ENCODE measurements at regions not wholly inside any gene's neighbourhood (a gene's known extent, or its start where the extent isn't known, plus 50 kb on each side); places are given as distances from the start of the nearest gene placed in this dataset.

DNA sequence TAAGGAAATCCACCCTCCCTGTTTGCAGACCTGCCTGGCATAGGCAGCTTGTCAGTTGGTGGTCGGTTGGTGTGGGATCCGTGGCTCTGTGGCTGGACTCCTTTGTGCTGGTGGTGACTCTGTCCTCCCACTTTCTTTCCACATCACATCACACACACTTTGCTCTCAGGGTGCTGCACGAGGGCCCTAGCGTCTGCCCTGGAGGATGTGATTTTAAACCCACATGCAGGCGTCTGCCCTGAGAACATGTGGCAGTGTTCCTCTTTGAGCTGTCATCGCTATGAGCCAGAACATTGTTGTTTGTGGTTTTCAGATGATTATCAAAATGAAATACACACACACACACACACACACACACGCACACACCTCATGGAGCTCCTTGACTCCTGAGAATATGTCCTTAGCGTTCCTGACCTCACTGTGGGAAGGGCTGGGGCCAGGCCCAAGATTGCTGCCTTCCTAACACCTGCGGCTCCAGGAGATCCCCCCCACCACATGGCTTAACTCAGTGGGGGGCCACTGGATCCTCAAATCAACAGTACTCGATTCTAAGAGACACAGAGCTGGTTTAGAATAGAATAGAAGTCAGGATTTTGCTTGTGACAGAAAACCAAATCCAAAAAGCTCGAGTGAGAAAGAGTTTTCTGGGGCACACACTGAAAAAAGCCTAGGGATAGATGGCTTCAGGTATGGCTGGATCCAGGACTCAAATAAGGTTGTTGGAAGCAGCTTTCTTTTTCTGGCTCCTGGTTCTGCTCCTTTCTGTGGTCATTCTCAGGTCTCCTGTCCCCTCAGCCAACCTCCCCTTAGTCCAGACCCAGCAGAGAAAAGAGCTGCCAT, 54.8 kb downstream of the RTP5 start:
- ChIA-PET POLR2A (no interaction called here), SMC1A (ENCODE audit: uncharacterized antibody, unreplicated experiment) (interaction anchor here (1.0 to 1.7 kb wide), 3 partner anchors 9 to 39 kb away, joined by 3 to 4 read pairs (median 4); no protein-coding TSS in a partner anchor), CTCF (interaction anchor here (0.6 to 0.9 kb wide), 2 partner anchors 17 to 73 kb away, joined by 3 to 4 read pairs; no protein-coding TSS in a partner anchor), RAD21 (ENCODE audit: unreplicated experiment) (no interaction called here)
- DNase-seq (ENCODE audit: low read depth, low spot score) (no peak), ATAC-seq (peak; percentile 42), FAIRE-seq (no peak)
- Histone ChIP-seq H3K4me3 (no peak overlapping the region), H3K36me3 (ENCODE audit: control insufficient read depth in 2 of 2, insufficient read depth in 2 of 2, low read length in 1 of 2) (no peaks in the 10 kb centered on the region), H2AFZ (ENCODE audit: control insufficient read depth, low read depth, low read length) (no peak overlapping the region), H3K27me3 (replicated peaks in 1 of 2; ENCODE audit: control insufficient read depth in 2 of 2, insufficient read depth in 2 of 2, low read length in 1 of 2) (no peaks in the 10 kb centered on the region), H3K27ac (ENCODE audit: control insufficient read depth, insufficient read depth) (no peak overlapping the region), H3K4me1 (ENCODE audit: control insufficient read depth, insufficient read depth, low read length) (no peaks in the 10 kb centered on the region), H3K79me2 (ENCODE audit: control insufficient read depth, insufficient read depth, low read length) (no peaks in the 10 kb centered on the region), H4K20me1 (ENCODE audit: control insufficient read depth, insufficient read depth) (no peaks in the 10 kb centered on the region), H3K4me2 (ENCODE audit: control insufficient read depth, insufficient read depth) (no peak overlapping the region), H3K9me3 (replicated peaks; ENCODE audit: control insufficient read depth, insufficient read depth, low read length) (no peaks in the 10 kb centered on the region), H3K9ac (ENCODE audit: control insufficient read depth, insufficient read depth, low read length) (no peak overlapping the region)
- BruUV-seq (replicated peaks): no TSS peak
- WGBS (ENCODE audit: insufficient coverage, insufficient replicate concordance, low lambda C conversion rate, missing lambda C conversion rate): 27% methylated on average over 11 of the region's 11 CpGs
- intact Hi-C loops (cut with micrococcal nuclease; ENCODE audit: unreplicated experiment) (no loop called here), in situ Hi-C loops (cut with MboI) (no loop called here)
- peak in 1 of 2 experiments; percentile 29; a peak in 1 of 4 replicates for TF ChIP-seq BHLHE40 (IDR thresholded peaks at IDR 0.05; ENCODE audit: borderline replicate concordance in 1 of 2, low read depth in 2 of 2, low read length in 1 of 2)
- no peak for TF ChIP-seq POLR2A (IDR thresholded peaks at IDR 0.05; ENCODE audit: low read depth, low read length)

DNA sequence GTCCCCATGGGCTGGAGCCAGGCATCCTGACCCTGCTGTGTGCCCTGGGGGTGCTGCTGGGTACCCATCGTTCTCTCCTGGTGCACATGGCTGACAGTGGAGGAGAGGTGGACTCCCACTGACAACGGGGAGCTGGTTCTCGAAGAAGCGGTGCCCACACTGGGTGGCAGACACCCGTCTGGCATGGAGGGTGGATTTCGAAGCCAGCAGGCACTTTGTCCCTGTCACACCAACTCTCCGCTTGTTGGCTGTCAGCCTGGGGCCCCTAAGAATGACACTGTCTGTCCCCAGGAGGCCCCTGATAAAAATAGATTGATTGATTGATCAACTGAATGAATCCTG, 55.4 kb downstream of the RTP5 start:
- POLR2A ChIA-PET: no interaction called here
- Histone ChIP-seq H3K4me3 (no peak overlapping the region), H4K20me1 (ENCODE audit: control insufficient read depth, insufficient read depth) (no peaks in the 10 kb centered on the region), H2AFZ (ENCODE audit: control insufficient read depth, low read depth, low read length) (no peak overlapping the region), H3K27ac (ENCODE audit: control insufficient read depth, insufficient read depth) (no peak overlapping the region), H3K4me2 (ENCODE audit: control insufficient read depth, insufficient read depth) (no peak overlapping the region), H3K79me2 (ENCODE audit: control insufficient read depth, insufficient read depth, low read length) (no peaks in the 10 kb centered on the region), H3K27me3 (replicated peaks in 1 of 2; ENCODE audit: control insufficient read depth in 2 of 2, insufficient read depth in 2 of 2, low read length in 1 of 2) (no peaks in the 10 kb centered on the region), H3K9ac (ENCODE audit: control insufficient read depth, insufficient read depth, low read length) (no peak overlapping the region), H3K9me3 (replicated peaks; ENCODE audit: control insufficient read depth, insufficient read depth, low read length) (no peaks in the 10 kb centered on the region), H3K36me3 (ENCODE audit: control insufficient read depth in 2 of 2, insufficient read depth in 2 of 2, low read length in 1 of 2) (no peaks in the 10 kb centered on the region), H3K4me1 (ENCODE audit: control insufficient read depth, insufficient read depth, low read length) (no peaks in the 10 kb centered on the region)
- CTCF ChIA-PET: interaction anchor here (0.6 to 0.9 kb wide), 2 partner anchors 16 to 73 kb away, joined by 3 to 4 read pairs; no protein-coding TSS in a partner anchor
- ATAC-seq (no peak), FAIRE-seq (no peak), DNase-seq (ENCODE audit: low read depth, low spot score) (no peak)
- RAD21 ChIA-PET (ENCODE audit: unreplicated experiment): no interaction called here
- intact Hi-C loops (cut with micrococcal nuclease; ENCODE audit: unreplicated experiment) (no loop called here), in situ Hi-C loops (cut with MboI) (no loop called here)
- SMC1A ChIA-PET (ENCODE audit: uncharacterized antibody, unreplicated experiment): interaction anchor here (1.0 kb wide), 2 partner anchors 9 to 39 kb away, joined by 3 to 4 read pairs; no protein-coding TSS in a partner anchor
- TF ChIP-seq ATF3 (IDR thresholded peaks at IDR 0.05; ENCODE audit: borderline replicate concordance, extremely low read depth, low read depth, low read length) (no peak), NFIC (IDR thresholded peaks at IDR 0.05; ENCODE audit: low read depth, low read length) (no peak), PKNOX1 (IDR thresholded peaks at IDR 0.05) (no peak), MEF2A (IDR thresholded peaks at IDR 0.05; ENCODE audit: insufficient read depth, low read depth, low read length) (no peak), TCF7 (IDR thresholded peaks at IDR 0.05; ENCODE audit: borderline replicate concordance) (no peak), CBX5 (IDR thresholded peaks at IDR 0.05; ENCODE audit: low read depth) (no peak), CHD2 (IDR thresholded peaks at IDR 0.05; ENCODE audit: borderline replicate concordance, low read depth, low read length) (no peak), RFX5 (IDR thresholded peaks at IDR 0.05; ENCODE audit: low read depth, low read length) (no peak), ZSCAN29 (IDR thresholded peaks at IDR 0.05) (no peak)
- no TSS peak for BruUV-seq (replicated peaks)
- WGBS (ENCODE audit: insufficient coverage, insufficient replicate concordance, low lambda C conversion rate, missing lambda C conversion rate): 92% methylated on average over 7 of the region's 7 CpGs
